Ovary (tissue), 7 donors: ENCODE measurements at regions not wholly inside any gene's neighbourhood (a gene's known extent, or its start where the extent isn't known, plus 50 kb on each side); places are given as distances from the start of the nearest gene placed in this dataset.

Source experiments
- DNase-seq, 5 donors: peaks; one replicate each; pipeline ENCODE4 v3.0.0-alpha.2; 2019 to 2020
- H3K27ac ChIP-seq, 2 donors: fragments of 200-600 bp; one replicate each; pipeline versions ENCODE4 v1.5.1 to v1.8.0; 2019 to 2022
- H3K27me3 ChIP-seq: fragments of 200-600 bp; one replicate; pipeline ENCODE4 v1.8.0; 2022
- H3K36me3 ChIP-seq: fragments of 200-600 bp; sonication (generic); one replicate; pipeline ENCODE4 v1.5.1; 2019
- H3K4me1 ChIP-seq: one replicate; pipeline ENCODE4 v1.8.1; 2013; ENCODE audit warnings: mild to moderate bottlenecking, moderate library complexity; ENCODE audit not compliant: insufficient read depth
- H3K4me3 ChIP-seq: fragments of 200-600 bp; sonication (generic); one replicate; pipeline ENCODE4 v1.5.1; 2017
- H3K9me3 ChIP-seq, 2 donors: fragments of 200-600 bp in 1 of 2; sonication (generic) in 1 of 2; one replicate each; pipeline versions ENCODE4 v1.5.1 to v1.8.1; 2013 to 2019; ENCODE audit warnings: mild to moderate bottlenecking in 1 of 2, moderate library complexity in 1 of 2
- EP300 ChIP-seq: sonication (generic); formaldehyde crosslinking; IDR thresholded peaks from one replicate; pipeline ENCODE4 v1.6.1; 2017; ENCODE audit warnings: antibody characterized with exemption
- POLR2A ChIP-seq: fragments of 450-650 bp; IDR thresholded peaks from one replicate; pipeline ENCODE4 v1.6.1; 2017; ENCODE audit warnings: antibody characterized with exemption, mild to moderate bottlenecking, moderate library complexity
- WGBS, 3 donors: extraction: QIAGEN DNeasy Blood & Tissue Kit in 1 of 3; methylation state at CpG; one replicate each; pipeline versions ENCODE4 v1.1.5 to v1.1.7; 2013 to 2017; 5-methylcytosine and 5-hydroxymethylcytosine counted together
- intact Hi-C, 4 donors: fragments of 100-400 bp; cut with DNase I; formaldehyde crosslinking; loops; one replicate each; pipeline versions ENCODE4 v1.11.0 to v1.15.1; 2022 to 2023
- TF ChIP-seq, protein P1 (sequence below), 3 donors: fragments of 450-650 bp in 2 of 3; fragments of 200-600 bp in 1 of 3; IDR thresholded peaks; one replicate each; pipeline versions ENCODE4 v1.5.1 to v1.8.0; 2016 to 2022; ENCODE audit warnings: antibody characterized with exemption in 3 of 3, mild to moderate bottlenecking in 1 of 3
- donor health status: DM: no; HTN: no; CAD: no; lungs with moderate emphysema.
- donor health status: DM: no; HTN: no; CAD: no.
- donor health status: Bipolar disorder and iron deficiency.
- donor health status: DM: no; HTN: no; CAD: no.
- donor health status: DM: yes; HTN: yes; CAD: no.

DNA sequence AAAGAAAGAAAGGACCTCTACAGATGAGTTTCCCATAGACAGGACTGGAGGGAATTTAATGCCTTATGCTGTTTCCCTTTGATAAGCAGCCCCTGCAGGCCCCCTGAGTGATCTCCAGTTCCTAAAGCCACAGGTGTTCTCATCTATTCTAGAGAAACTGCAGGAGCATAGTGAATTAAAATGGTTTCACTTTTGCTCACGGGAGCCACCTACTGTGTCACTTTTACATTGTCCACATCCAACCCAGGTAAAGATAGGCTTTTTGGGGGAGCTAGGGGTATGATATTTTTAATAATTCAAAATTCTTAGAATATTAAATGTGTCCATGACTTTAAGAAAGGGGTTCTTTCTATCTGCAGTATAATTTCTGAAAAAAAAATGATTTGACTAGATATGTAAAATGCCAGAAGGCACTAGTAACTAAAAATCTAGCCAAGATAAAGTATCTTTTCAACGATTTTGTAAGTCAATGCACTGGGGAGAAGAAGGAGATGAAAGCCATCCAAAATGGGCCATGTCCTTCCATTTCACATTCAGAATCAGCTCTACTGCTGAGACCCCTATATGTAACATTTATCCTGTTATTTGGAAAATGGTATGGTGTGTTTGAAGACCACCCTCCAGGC lies 267.3 kb upstream of the DUSP10 start:
- intact Hi-C loops, result no loop called here
- Histone ChIP-seq H3K9me3 (no peaks in the 10 kb centered on the region), H3K4me3 (no peak overlapping the region), H3K27me3 (no peaks in the 10 kb centered on the region), H3K27ac (no peak overlapping the region), H3K36me3 (no peaks in the 10 kb centered on the region), H3K4me1 (no peaks in the 10 kb centered on the region)
- TF ChIP-seq EP300, result no peak
- TF ChIP-seq, protein P1, sequence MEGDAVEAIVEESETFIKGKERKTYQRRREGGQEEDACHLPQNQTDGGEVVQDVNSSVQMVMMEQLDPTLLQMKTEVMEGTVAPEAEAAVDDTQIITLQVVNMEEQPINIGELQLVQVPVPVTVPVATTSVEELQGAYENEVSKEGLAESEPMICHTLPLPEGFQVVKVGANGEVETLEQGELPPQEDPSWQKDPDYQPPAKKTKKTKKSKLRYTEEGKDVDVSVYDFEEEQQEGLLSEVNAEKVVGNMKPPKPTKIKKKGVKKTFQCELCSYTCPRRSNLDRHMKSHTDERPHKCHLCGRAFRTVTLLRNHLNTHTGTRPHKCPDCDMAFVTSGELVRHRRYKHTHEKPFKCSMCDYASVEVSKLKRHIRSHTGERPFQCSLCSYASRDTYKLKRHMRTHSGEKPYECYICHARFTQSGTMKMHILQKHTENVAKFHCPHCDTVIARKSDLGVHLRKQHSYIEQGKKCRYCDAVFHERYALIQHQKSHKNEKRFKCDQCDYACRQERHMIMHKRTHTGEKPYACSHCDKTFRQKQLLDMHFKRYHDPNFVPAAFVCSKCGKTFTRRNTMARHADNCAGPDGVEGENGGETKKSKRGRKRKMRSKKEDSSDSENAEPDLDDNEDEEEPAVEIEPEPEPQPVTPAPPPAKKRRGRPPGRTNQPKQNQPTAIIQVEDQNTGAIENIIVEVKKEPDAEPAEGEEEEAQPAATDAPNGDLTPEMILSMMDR (IDR thresholded peaks at IDR 0.05), result no peak
- TF ChIP-seq POLR2A, result no peak
- WGBS, 3 donors, result 36 to 42% (median 39%) methylated on average over 2 of the region's 2 CpGs
- no peak for DNase-seq

DNA sequence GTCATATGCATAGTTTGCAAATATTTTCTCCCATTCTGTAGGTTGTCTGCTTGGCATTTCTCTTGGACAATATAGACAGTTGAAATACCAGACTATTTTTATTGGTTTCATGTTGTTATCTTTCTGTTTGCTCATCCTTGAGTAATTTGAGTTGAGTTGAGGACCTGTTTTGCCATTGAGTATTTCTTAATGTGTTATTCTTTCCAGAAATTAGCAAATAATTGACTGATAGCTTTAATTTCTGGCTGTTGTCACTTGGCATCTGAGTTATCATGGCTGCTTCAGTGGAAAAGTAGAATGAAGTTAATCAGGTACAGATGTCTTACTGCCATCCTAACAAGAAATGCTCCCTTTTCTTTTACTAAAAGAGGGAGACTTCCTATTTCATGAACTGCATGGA lies 264.8 kb upstream of the DUSP10 start:
- H3K27ac ChIP-seq, result no peak overlapping the region
- H3K36me3 ChIP-seq, result no peaks in the 10 kb centered on the region
- no peaks in the 10 kb centered on the region for H3K4me1 ChIP-seq
- no peaks in the 10 kb centered on the region for H3K9me3 ChIP-seq
- H3K4me3 ChIP-seq, result no peak overlapping the region
- intact Hi-C loops, result no loop called here
- DNase-seq, result no peak
- no peaks in the 10 kb centered on the region for H3K27me3 ChIP-seq
- TF ChIP-seq POLR2A (no peak), EP300 (no peak)
- TF ChIP-seq, protein P1 (IDR thresholded peaks at IDR 0.05), result no peak

DNA sequence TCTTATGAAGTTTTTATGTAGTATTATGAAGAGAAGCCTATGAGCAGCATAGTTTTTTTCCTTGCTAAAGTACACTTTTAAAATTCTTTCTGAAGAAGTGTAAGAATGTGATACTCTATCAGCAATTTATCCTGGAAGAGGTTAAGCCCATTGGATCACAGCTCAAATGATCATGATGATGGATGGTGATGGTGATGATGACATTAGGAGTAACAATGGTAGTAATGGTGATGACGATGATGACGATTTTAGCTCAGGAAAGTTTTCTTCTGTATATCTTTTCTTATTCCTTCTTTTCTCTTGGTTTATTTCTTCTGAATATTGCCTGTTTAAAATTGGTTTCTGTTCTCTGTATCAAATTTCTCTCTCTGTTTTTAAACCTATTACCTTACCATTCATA lies 262.9 kb upstream of the DUSP10 start:
- no peak for DNase-seq
- intact Hi-C loops, result no loop called here
- Histone ChIP-seq H3K27ac (no peak overlapping the region), H3K4me1 (no peaks in the 10 kb centered on the region), H3K4me3 (no peak overlapping the region), H3K36me3 (no peaks in the 10 kb centered on the region), H3K27me3 (no peaks in the 10 kb centered on the region), H3K9me3 (no peaks in the 10 kb centered on the region)
- TF ChIP-seq EP300 (no peak), POLR2A (no peak)
- TF ChIP-seq, protein P1 (IDR thresholded peaks at IDR 0.05), result no peak
- whole genome bisulfite sequencing, 3 donors, result 86 to 94% (median 89%) methylated on average over 2 of the region's 2 CpGs

DNA sequence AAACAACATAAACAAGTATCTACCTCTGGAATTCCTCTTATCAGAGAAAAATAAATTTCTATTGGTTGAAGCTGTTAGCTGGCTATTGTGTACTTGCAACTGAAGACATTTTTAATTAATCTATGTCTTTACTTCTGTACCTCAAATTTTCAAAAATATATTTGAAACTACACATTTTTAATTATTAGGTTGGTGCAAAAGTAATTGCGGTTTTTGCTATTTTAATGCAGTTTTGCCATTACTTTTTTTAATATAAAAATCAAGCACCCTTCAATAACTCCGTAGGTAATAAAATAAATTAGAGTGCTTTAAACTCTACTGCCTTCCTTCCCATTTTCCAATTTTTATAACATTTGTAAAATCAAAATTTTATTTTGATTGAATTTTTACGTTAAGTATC lies 262.1 kb upstream of the DUSP10 start:
- 74 to 94% (median 77%) methylated on average over 3 of the region's 3 CpGs for WGBS, 3 donors
- no peak for DNase-seq
- Histone ChIP-seq H3K36me3 (no peaks in the 10 kb centered on the region), H3K9me3 (no peaks in the 10 kb centered on the region), H3K27ac (no peak overlapping the region), H3K4me3 (no peak overlapping the region), H3K4me1 (no peaks in the 10 kb centered on the region), H3K27me3 (no peaks in the 10 kb centered on the region)
- intact Hi-C loops, result no loop called here
- no peak for TF ChIP-seq POLR2A
- TF ChIP-seq, protein P1 (IDR thresholded peaks at IDR 0.05), result no peak
- no peak for TF ChIP-seq EP300
